H9 (cell line): ENCODE measurements at regions not wholly inside any gene's neighbourhood (a gene's known extent, or its start where the extent isn't known, plus 50 kb on each side); places are given as distances from the start of the nearest gene placed in this dataset.

ENCODE experiments used
- DNase-seq: peaks from one replicate; pipeline ENCODE4 v3.0.0-alpha.2; 2017
- H2AFZ ChIP-seq: one replicate; pipeline ENCODE4 v1.6.1; 2013; ENCODE audit warnings: mild to moderate bottlenecking, low read length, control low read depth, moderate library complexity
- H2AK5ac ChIP-seq: 2 replicates; pipeline ENCODE4 v1.6.1; 2013; ENCODE audit warnings: low read length, control low read depth, mixed read lengths; ENCODE audit not compliant: insufficient read length
- H2BK120ac ChIP-seq: one replicate; pipeline ENCODE4 v1.6.1; 2013; ENCODE audit warnings: low read depth, mild to moderate bottlenecking, low read length, control low read depth, inconsistent platforms; ENCODE audit not compliant: poor library complexity, severe bottlenecking
- H2BK12ac ChIP-seq: 2 replicates; pipeline ENCODE4 v1.6.1; 2013; ENCODE audit warnings: low read length, control low read depth, mixed read lengths, low read depth; ENCODE audit not compliant: insufficient read length
- H2BK15ac ChIP-seq: 2 replicates; pipeline ENCODE4 v1.6.1; 2013; ENCODE audit warnings: low read depth, low read length, control low read depth
- H2BK20ac ChIP-seq: one replicate; pipeline ENCODE4 v1.6.1; 2013; ENCODE audit warnings: low read depth, mild to moderate bottlenecking, low read length, control low read depth, inconsistent platforms; ENCODE audit not compliant: poor library complexity, severe bottlenecking
- H2BK5ac ChIP-seq: 2 replicates; pipeline ENCODE4 v1.6.1; 2013; ENCODE audit warnings: low read length, control low read depth, mixed read lengths; ENCODE audit not compliant: insufficient read length
- H3K14ac ChIP-seq: 2 replicates; pipeline ENCODE4 v1.6.1; 2013; ENCODE audit warnings: low read length, control low read depth; ENCODE audit not compliant: insufficient read depth
- H3K18ac ChIP-seq: 2 replicates; pipeline ENCODE4 v1.6.1; 2013; ENCODE audit warnings: low read depth, mild to moderate bottlenecking, mixed read lengths, low read length, control low read depth; ENCODE audit not compliant: insufficient read length
- H3K23ac ChIP-seq: 2 replicates; pipeline ENCODE4 v1.6.1; 2013; ENCODE audit warnings: low read length, control low read depth, mixed read lengths, low read depth; ENCODE audit not compliant: insufficient read length
- H3K23me2 ChIP-seq: 2 replicates; pipeline ENCODE4 v1.6.1; 2013; ENCODE audit warnings: low read depth, mild to moderate bottlenecking, mixed read lengths, low read length, control low read depth; ENCODE audit not compliant: insufficient read length, poor library complexity, severe bottlenecking
- H3K27ac ChIP-seq: 2 replicates; pipeline ENCODE4 v1.5.1; 2013; ENCODE audit warnings: low read length, control low read depth, mixed read lengths, low read depth; ENCODE audit not compliant: insufficient read length
- H3K27me3 ChIP-seq: 2 replicates; pipeline ENCODE4 v1.6.1; 2013; ENCODE audit warnings: low read length, control low read depth, inconsistent platforms; ENCODE audit not compliant: insufficient read depth
- H3K4ac ChIP-seq: 2 replicates; pipeline ENCODE4 v1.6.1; 2013; ENCODE audit warnings: low read depth, mild to moderate bottlenecking, control low read depth, inconsistent platforms, low read length, moderate library complexity
- H3K4me1 ChIP-seq: 2 replicates; pipeline ENCODE4 v1.6.1; 2013; ENCODE audit warnings: low read length, control low read depth, inconsistent platforms; ENCODE audit not compliant: insufficient read depth
- H3K4me2 ChIP-seq: 2 replicates; pipeline ENCODE4 v1.6.1; 2013; ENCODE audit warnings: low read length, control low read depth, mixed read lengths; ENCODE audit not compliant: insufficient read length, insufficient read depth
- H3K56ac ChIP-seq: 2 replicates; pipeline ENCODE4 v1.6.1; 2013; ENCODE audit warnings: low read depth, mild to moderate bottlenecking, mixed read lengths, low read length, control low read depth; ENCODE audit not compliant: insufficient read length
- H3K79me1 ChIP-seq: 2 replicates; pipeline ENCODE4 v1.6.1; 2013; ENCODE audit warnings: low read depth, mild to moderate bottlenecking, moderate library complexity, low read length, control low read depth, inconsistent platforms; ENCODE audit not compliant: insufficient read depth, poor library complexity, severe bottlenecking
- H3K79me2 ChIP-seq: 2 replicates; pipeline ENCODE4 v1.6.1; 2013; ENCODE audit warnings: low read length, control low read depth, inconsistent platforms; ENCODE audit not compliant: insufficient read depth
- H3K9ac ChIP-seq: 2 replicates; pipeline ENCODE4 v1.6.1; 2013; ENCODE audit warnings: low read length, control low read depth, mixed read lengths; ENCODE audit not compliant: insufficient read length; ENCODE audit errors: extremely low read depth
- H3K9me3 ChIP-seq: one replicate; pipeline ENCODE4 v1.6.1; 2013; ENCODE audit warnings: low read depth, low read length, inconsistent platforms; ENCODE audit not compliant: control insufficient read depth
- H3T11ph ChIP-seq: one replicate; pipeline ENCODE4 v1.6.1; 2013; ENCODE audit warnings: mild to moderate bottlenecking, low read length, control low read depth, inconsistent platforms
- H4K20me1 ChIP-seq: one replicate; pipeline ENCODE4 v1.6.1; 2013; ENCODE audit not compliant: control insufficient read depth, insufficient read length, insufficient read depth
- H4K5ac ChIP-seq: 2 replicates; pipeline ENCODE4 v1.6.1; 2013; ENCODE audit warnings: low read depth, mild to moderate bottlenecking, mixed read lengths, low read length, control low read depth; ENCODE audit not compliant: insufficient read length
- H4K8ac ChIP-seq: replicated peaks from 2 replicates; pipeline ENCODE4 v1.6.1; 2013; ENCODE audit warnings: low read length, control low read depth, mixed read lengths, low read depth; ENCODE audit not compliant: insufficient read length
- H4K91ac ChIP-seq: 2 replicates; pipeline ENCODE4 v1.6.1; 2013; ENCODE audit warnings: low read depth, mild to moderate bottlenecking, moderate library complexity, mixed read lengths, low read length, control low read depth; ENCODE audit not compliant: insufficient read length
- H3K27ac Mint-ChIP-seq, 3 experiments: 2 replicates in 2 of 3; 3 replicates in 1 of 3; pipeline ENCODE4 v1.8.0; 2020 to 2021; ENCODE audit warnings: mixed read lengths in 3 of 3, mild to moderate bottlenecking in 1 of 3, moderate library complexity in 1 of 3
- H3K27me3 Mint-ChIP-seq: 2 replicates; pipeline ENCODE4 v1.8.0; 2021; ENCODE audit warnings: low read depth, mild to moderate bottlenecking, moderate library complexity, mixed read lengths
- H3K36me3 Mint-ChIP-seq, 3 experiments: 2 replicates in 2 of 3; 3 replicates in 1 of 3; pipeline ENCODE4 v1.8.0; 2020 to 2021; ENCODE audit warnings: low read depth in 3 of 3, mixed read lengths in 3 of 3; ENCODE audit not compliant: insufficient read depth in 1 of 3
- H3K4me1 Mint-ChIP-seq, 2 experiments: 2 replicates each; pipeline ENCODE4 v1.8.0; 2020; ENCODE audit warnings: mixed read lengths in 2 of 2
- H3K4me3 Mint-ChIP-seq, 2 experiments: 2 replicates in 1 of 2; 3 replicates in 1 of 2; pipeline ENCODE4 v1.8.0; 2020 to 2021; ENCODE audit warnings: mild to moderate bottlenecking in 2 of 2, mixed read lengths in 2 of 2, moderate library complexity in 1 of 2
- H3K9me3 Mint-ChIP-seq, 2 experiments: 2 replicates in 1 of 2; 3 replicates in 1 of 2; pipeline ENCODE4 v1.8.0; 2020; ENCODE audit warnings: mild to moderate bottlenecking in 2 of 2, mixed read lengths in 2 of 2, moderate library complexity in 1 of 2
- CTCF ChIP-seq: fragments of 200-600 bp; sonication (generic); conservative IDR thresholded peaks from 3 replicates; pipeline ENCODE4 v1.8.0; 2021; ENCODE audit warnings: antibody characterized with exemption, mild to moderate bottlenecking
- WGBS: extraction: QIAGEN DNeasy Blood & Tissue Kit; methylation state at CpG from one replicate; pipeline ENCODE4 v1.1.7; 2013; ENCODE audit warnings: missing lambda C conversion rate, low lambda C conversion rate, mixed read lengths; ENCODE audit not compliant: insufficient read length; ENCODE audit errors: extremely low coverage; 5-methylcytosine and 5-hydroxymethylcytosine counted together

- no peaks in the 10 kb centered on the region for H3K4me1 ChIP-seq
- WGBS, result no CpG with 5 or more reads among the region's 2 CpGs
- no peak for DNase-seq
- no peaks in the 10 kb centered on the region for H3K23me2 ChIP-seq
- no peak overlapping the region for H3K27ac ChIP-seq
- no peak overlapping the region for H4K91ac ChIP-seq
- no peaks in the 10 kb centered on the region for H3K27me3 ChIP-seq
- no peak overlapping the region for H3K9ac ChIP-seq
- H3K56ac ChIP-seq, result no peak overlapping the region
- no peak overlapping the region for H2BK5ac ChIP-seq
- no peak overlapping the region for H3K23ac ChIP-seq
- no peak overlapping the region for H3K18ac ChIP-seq
- H3K4ac ChIP-seq, result no peak overlapping the region
- H3K79me2 ChIP-seq, result no peaks in the 10 kb centered on the region
- H2AK5ac ChIP-seq, result no peak overlapping the region
- H3K9me3 ChIP-seq, result no peaks in the 10 kb centered on the region
- no peak overlapping the region for H4K5ac ChIP-seq
- peaks cover 0 to 2% of the 10 kb centered on the region in 2 experiments; a peak in 1 of 4 replicates for H3K4me1 Mint-ChIP-seq
- H3K27ac Mint-ChIP-seq, result no peak overlapping the region
- H2BK12ac ChIP-seq, result no peak overlapping the region
- H3T11ph ChIP-seq, result no peak overlapping the region
- no peaks in the 10 kb centered on the region for H3K27me3 Mint-ChIP-seq
- H3K14ac ChIP-seq, result no peak overlapping the region
- H2BK20ac ChIP-seq, result no peak overlapping the region
- H3K79me1 ChIP-seq, result no peaks in the 10 kb centered on the region
- no peak overlapping the region for H2BK120ac ChIP-seq
- H4K20me1 ChIP-seq, result no peaks in the 10 kb centered on the region
- no peak overlapping the region for H2AFZ ChIP-seq
- H2BK15ac ChIP-seq, result no peak overlapping the region
- TF ChIP-seq CTCF, result no peak
- no peaks in the 10 kb centered on the region for H3K9me3 Mint-ChIP-seq
- H3K36me3 Mint-ChIP-seq, result peaks cover 0 to 5% (median 3%) of the 10 kb centered on the region in 3 experiments; a peak in 3 of 7 replicates
- no peak overlapping the region for H4K8ac ChIP-seq
- no peak overlapping the region for H3K4me3 Mint-ChIP-seq
- no peak overlapping the region for H3K4me2 ChIP-seq
Observed at GRCh38 chr18:67644226-67644625, 127.7 kb upstream of the DSEL start.
